ENCODE measurements at regions not wholly inside any gene's neighbourhood (a gene's known extent, or its start where the extent isn't known, plus 50 kb on each side); places are given as distances from the start of the nearest gene placed in this dataset.

DNA sequence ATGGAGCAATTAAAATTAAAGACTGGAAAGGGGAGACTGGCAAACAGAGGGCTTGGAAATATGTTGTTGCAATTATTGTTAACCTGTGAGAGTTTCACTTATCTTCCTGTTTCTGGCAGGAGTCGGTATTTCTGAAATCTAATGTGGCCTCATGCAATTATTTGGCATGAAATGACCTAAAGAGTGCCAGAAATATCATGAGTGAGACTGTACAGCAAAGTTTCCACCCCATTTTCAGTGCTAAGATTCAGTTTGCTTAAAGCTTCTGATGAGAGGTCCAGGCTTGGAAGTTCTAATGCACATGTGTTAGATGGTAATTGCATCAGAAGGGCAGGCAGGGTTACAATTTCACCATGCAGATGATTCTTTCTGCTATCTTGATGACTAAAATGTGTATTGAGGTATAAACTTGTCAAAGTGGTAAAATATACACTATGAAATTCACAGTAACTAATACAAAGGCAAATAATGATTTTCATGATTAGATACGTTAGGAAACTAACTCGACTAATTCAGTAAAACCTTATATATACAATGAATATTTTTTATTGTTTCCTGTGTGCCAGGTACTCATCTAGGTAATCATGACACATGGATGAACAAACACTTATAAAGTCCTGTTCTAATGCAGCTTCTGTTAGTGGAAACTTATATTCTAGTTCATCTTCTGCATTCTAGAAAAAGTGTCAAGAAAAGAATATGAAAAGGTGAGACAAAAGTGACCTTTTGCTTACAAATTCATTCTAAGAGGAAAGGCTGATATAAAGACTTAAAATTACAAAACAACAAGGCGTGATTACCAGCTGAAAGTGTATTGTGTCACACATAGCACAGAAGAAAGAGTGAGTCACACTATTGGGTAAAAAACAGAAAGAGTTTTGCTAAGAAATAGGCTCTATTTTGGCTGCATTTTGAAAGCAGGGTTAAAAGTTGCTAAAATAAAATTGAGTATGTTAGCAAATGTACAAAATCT, 533.4 kb upstream of the SEMA3D start:
- peak; percentile 82 for DNase-seq (ENCODE audit: low read depth)
- in situ Hi-C loops (cut with HindIII; ENCODE audit: low pct_unique_long_range_greater_than_20kb, low sequenced_read_pairs): no loop called here

DNA sequence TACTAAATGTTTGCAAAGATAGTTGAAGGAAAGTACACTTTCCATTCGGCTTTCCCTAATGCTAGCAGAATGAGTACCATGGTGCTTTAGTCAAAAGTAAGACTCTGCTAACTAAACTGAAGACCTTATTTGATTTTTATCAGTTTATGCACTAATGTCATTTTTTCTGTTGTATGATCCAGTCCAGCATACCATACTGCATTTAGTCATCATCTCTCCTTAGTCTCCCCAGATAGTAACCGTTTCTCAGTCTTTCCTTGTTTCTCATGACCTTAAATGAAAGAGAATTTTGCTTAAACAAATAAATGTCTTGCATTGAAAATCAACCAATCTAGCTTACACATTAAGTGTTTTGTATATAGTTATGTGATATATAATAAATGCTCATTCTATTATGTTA, 529.5 kb upstream of the SEMA3D start:
- in situ Hi-C loops (cut with HindIII; ENCODE audit: low pct_unique_long_range_greater_than_20kb, low sequenced_read_pairs): no loop called here
- no peak for DNase-seq (ENCODE audit: low read depth)

- in situ Hi-C loops (cut with HindIII; ENCODE audit: low pct_unique_long_range_greater_than_20kb, low sequenced_read_pairs): no loop called here
- DNase-seq (ENCODE audit: low read depth): no peak
Observed at GRCh38 chr7:85714951-85715350, 528.1 kb upstream of the SEMA3D start.

GRCh38 chr7:85714043-85714578, 527.3 kb upstream of the SEMA3D start:
- DNase-seq (ENCODE audit: low read depth): no peak
- in situ Hi-C loops (cut with HindIII; ENCODE audit: low pct_unique_long_range_greater_than_20kb, low sequenced_read_pairs): no loop called here

- no peak for DNase-seq (ENCODE audit: low read depth)
- in situ Hi-C loops (cut with HindIII; ENCODE audit: low pct_unique_long_range_greater_than_20kb, low sequenced_read_pairs): no loop called here
Observed at GRCh38 chr7:85713171-85713570, 526.3 kb upstream of the SEMA3D start.

GRCh38 chr7:85711894-85712293, 525.0 kb upstream of the SEMA3D start:
- no peak for DNase-seq (ENCODE audit: low read depth)
- in situ Hi-C loops (cut with HindIII; ENCODE audit: low pct_unique_long_range_greater_than_20kb, low sequenced_read_pairs): no loop called here

DNA sequence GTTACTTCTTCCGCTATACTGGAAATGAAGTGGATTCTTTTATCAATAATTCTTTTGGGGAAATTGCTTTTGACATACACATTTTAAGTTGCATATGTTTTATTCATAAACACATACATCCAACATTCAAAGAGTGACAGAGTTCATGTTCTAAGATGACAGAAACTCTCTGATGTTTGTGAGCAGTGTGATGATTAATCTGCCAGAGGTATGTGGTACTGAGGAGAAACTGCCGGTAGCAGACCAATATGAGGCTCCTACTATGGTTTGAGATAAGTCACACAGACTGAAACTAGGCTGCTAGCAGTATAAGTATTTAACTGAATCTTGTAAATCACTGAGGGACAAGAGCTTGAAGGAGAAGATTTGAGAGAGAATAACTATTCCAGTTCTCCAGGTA, 524.1 kb upstream of the SEMA3D start:
- no peak for DNase-seq (ENCODE audit: low read depth)
- in situ Hi-C loops (cut with HindIII; ENCODE audit: low pct_unique_long_range_greater_than_20kb, low sequenced_read_pairs): no loop called here

DNA sequence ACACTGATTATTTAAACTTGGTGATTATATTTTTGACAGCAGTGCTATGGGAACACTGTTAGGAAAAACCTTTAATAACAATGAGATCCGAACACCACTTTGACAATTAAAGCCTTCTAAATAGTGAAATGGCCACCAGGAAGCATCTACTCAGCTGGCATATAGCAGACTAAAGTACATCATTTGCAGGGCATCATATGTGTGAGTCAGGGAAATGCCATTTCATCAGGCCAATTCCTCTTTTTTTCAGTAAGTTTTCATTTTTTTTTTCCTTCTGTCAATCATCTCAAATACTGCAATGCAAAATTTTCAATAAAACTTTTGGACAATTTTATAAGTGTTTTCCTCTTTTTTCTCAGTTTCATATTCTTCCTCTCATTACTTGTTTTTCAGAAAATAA, 521.4 kb upstream of the SEMA3D start:
- no peak for DNase-seq (ENCODE audit: low read depth)
- in situ Hi-C loops (cut with HindIII; ENCODE audit: low pct_unique_long_range_greater_than_20kb, low sequenced_read_pairs): no loop called here

- no peak for DNase-seq (ENCODE audit: low read depth)
- in situ Hi-C loops (cut with HindIII; ENCODE audit: low pct_unique_long_range_greater_than_20kb, low sequenced_read_pairs): no loop called here
Observed at GRCh38 chr7:85705076-85705475, 518.2 kb upstream of the SEMA3D start.

- in situ Hi-C loops (cut with HindIII; ENCODE audit: low pct_unique_long_range_greater_than_20kb, low sequenced_read_pairs): no loop called here
- no peak for DNase-seq (ENCODE audit: low read depth)
Observed at GRCh38 chr7:85703251-85704010, 516.6 kb upstream of the SEMA3D start.

DNA sequence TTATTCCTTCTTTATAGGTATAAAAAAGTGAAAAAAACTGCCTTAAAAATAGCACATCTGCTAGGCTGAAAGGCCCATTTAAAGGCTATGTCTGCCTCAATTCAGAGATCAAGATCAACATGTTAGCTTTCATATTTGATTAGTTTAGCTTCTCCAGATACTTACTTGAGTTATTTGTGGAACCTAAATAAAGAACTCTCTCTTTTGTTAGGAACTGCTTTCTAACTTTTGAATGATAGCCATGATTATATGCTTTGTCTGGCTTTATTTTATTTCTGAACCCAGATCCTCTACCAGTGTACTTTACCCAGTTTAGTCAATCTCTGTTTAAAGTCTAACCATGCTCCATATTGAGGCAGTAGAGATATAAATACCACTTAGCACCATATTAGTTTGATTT, 515.5 kb upstream of the SEMA3D start:
- in situ Hi-C loops (cut with HindIII; ENCODE audit: low pct_unique_long_range_greater_than_20kb, low sequenced_read_pairs): no loop called here
- no peak for DNase-seq (ENCODE audit: low read depth)

GRCh38 chr7:85699482-85699881, 512.6 kb upstream of the SEMA3D start:
- no peak for DNase-seq (ENCODE audit: low read depth)
- in situ Hi-C loops (cut with HindIII; ENCODE audit: low pct_unique_long_range_greater_than_20kb, low sequenced_read_pairs): no loop called here

- DNase-seq (ENCODE audit: low read depth): peak; percentile 50
- in situ Hi-C loops (cut with HindIII; ENCODE audit: low pct_unique_long_range_greater_than_20kb, low sequenced_read_pairs): no loop called here
Observed at GRCh38 chr7:85695533-85695932, 508.7 kb upstream of the SEMA3D start.

DNA sequence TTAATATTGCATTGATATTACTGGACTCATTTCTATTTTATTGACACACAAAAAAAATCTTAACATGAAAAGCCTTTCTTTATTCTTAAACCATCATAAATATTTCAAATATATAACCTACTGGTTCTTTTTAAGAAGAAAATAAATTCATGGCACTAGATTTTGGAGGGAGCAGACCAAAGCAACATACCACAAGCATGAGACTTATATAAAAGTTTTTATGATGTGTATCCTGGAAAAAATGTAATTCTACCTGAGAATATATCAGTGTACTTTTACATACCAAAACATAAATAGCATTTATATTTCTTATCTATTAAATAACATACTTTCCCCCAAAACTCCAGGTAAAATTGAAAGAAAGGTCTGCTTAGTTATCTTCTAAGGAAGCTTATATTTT, 508.2 kb upstream of the SEMA3D start:
- DNase-seq (ENCODE audit: low read depth): no peak
- in situ Hi-C loops (cut with HindIII; ENCODE audit: low pct_unique_long_range_greater_than_20kb, low sequenced_read_pairs): no loop called here

- in situ Hi-C loops (cut with HindIII; ENCODE audit: low pct_unique_long_range_greater_than_20kb, low sequenced_read_pairs): no loop called here
- no peak for DNase-seq (ENCODE audit: low read depth)
Observed at GRCh38 chr7:85693326-85693725, 506.5 kb upstream of the SEMA3D start.

- in situ Hi-C loops (cut with HindIII; ENCODE audit: low pct_unique_long_range_greater_than_20kb, low sequenced_read_pairs): no loop called here
- no peak for DNase-seq (ENCODE audit: low read depth)
Observed at GRCh38 chr7:85688712-85689111, 501.9 kb upstream of the SEMA3D start.

DNA sequence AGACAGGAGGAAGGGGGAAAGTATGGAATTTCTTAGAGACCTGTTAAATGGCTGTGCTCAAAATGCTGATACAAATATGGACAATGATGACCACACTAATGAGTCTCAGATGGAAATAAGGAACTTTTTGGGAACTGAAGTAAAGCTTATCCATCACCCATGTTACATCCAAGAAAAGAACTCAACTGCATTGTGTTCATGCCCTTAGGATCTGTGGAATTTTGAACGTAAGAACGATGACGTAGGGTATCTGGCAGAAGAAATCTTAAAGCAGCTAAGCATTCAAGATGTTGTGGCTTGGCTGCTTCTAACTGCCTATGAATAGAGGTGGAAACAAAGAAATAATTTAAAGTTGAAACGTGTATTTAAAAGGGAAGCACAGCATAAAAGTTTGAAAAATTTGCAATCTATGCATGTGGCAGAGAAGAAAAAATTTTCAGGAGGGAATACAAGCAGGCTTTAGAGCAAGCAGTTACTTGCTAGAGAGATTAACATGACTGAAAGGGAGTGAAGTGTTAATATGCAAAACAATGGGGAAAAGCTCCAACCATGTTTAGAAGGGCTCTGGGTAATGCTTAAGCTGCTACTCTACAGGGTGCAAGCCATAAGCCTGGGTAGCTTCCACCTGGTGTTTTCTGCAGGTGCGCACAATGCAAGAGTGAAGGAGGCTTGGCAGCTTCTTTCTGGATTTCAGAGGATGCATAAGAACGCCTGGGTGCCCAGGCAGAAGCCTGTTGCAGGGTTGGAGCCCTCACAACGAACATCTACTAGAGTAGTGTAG, 499.7 kb upstream of the SEMA3D start:
- in situ Hi-C loops (cut with HindIII; ENCODE audit: low pct_unique_long_range_greater_than_20kb, low sequenced_read_pairs): no loop called here
- no peak for DNase-seq (ENCODE audit: low read depth)

GRCh38 chr7:85685901-85686300, 499.0 kb upstream of the SEMA3D start:
- DNase-seq (ENCODE audit: low read depth): peak; percentile 6
- in situ Hi-C loops (cut with HindIII; ENCODE audit: low pct_unique_long_range_greater_than_20kb, low sequenced_read_pairs): no loop called here

Measured in Caki2 (cell line).